ENCODE measurements at regions not wholly inside any gene's neighbourhood (a gene's known extent, or its start where the extent isn't known, plus 50 kb on each side); places are given as distances from the start of the nearest gene placed in this dataset.

DNA sequence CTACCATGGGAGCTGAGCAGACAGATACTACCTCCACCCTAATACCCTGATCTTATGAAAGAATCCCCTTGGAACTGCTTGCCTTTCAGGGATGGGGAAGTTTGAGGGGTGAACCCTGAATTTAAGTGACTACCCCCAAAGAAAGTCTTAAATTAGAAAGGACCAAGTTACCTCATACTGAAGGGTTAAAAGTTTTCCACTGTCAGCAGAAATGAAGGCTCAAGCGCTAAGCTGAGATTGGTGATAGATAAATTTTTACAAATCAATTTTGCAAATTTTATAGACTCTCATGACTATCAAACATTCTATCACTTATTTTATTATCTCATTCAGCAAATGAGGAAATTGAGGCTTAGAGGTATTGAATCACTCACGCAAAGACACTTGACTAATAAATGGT is 233.2 kb upstream of the THSD7B start:
- no peaks in the 10 kb centered on the region for H3K36me3 Mint-ChIP-seq
- no peaks in the 10 kb centered on the region for H3K9me3 Mint-ChIP-seq
- no peaks in the 10 kb centered on the region for H3K4me1 Mint-ChIP-seq (ENCODE audit: unreplicated experiment)
- peaks cover 13% of the 10 kb centered on the region for H3K27me3 Mint-ChIP-seq
- no peak overlapping the region for H3K27ac Mint-ChIP-seq
- TF ChIP-seq, protein P1, sequence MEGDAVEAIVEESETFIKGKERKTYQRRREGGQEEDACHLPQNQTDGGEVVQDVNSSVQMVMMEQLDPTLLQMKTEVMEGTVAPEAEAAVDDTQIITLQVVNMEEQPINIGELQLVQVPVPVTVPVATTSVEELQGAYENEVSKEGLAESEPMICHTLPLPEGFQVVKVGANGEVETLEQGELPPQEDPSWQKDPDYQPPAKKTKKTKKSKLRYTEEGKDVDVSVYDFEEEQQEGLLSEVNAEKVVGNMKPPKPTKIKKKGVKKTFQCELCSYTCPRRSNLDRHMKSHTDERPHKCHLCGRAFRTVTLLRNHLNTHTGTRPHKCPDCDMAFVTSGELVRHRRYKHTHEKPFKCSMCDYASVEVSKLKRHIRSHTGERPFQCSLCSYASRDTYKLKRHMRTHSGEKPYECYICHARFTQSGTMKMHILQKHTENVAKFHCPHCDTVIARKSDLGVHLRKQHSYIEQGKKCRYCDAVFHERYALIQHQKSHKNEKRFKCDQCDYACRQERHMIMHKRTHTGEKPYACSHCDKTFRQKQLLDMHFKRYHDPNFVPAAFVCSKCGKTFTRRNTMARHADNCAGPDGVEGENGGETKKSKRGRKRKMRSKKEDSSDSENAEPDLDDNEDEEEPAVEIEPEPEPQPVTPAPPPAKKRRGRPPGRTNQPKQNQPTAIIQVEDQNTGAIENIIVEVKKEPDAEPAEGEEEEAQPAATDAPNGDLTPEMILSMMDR (conservative IDR thresholded peaks at IDR 0.05): no peak
- no peak for DNase-seq (ENCODE audit: extremely low spot score, unreplicated experiment)
- no peak overlapping the region for H3K4me3 Mint-ChIP-seq

DNA sequence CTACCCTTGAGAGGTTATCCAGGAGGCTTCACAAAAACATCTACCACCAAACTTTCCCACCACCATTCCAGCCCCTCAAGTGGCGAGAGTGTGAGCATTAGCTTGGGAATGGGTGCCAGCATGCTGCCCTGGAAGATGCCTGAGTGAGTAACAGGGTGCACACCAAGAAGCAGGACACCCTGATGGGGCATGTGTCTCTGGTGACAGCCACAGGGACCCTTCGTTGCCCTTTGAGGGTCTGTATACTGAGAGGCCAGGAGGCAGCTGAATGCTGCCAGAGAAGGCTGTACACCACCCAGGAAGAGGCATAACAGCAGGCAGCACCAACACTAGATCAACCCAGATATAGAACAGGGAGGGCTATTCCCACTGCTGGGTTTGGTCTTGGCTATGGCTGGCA is 233.6 kb upstream of the THSD7B start:
- no peak overlapping the region for H3K4me3 Mint-ChIP-seq
- no peaks in the 10 kb centered on the region for H3K9me3 Mint-ChIP-seq
- no peaks in the 10 kb centered on the region for H3K4me1 Mint-ChIP-seq (ENCODE audit: unreplicated experiment)
- no peaks in the 10 kb centered on the region for H3K36me3 Mint-ChIP-seq
- no peak for DNase-seq (ENCODE audit: extremely low spot score, unreplicated experiment)
- H3K27me3 Mint-ChIP-seq: peaks cover 12% of the 10 kb centered on the region
- TF ChIP-seq, protein P1 (conservative IDR thresholded peaks at IDR 0.05): no peak
- H3K27ac Mint-ChIP-seq: no peak overlapping the region

DNA sequence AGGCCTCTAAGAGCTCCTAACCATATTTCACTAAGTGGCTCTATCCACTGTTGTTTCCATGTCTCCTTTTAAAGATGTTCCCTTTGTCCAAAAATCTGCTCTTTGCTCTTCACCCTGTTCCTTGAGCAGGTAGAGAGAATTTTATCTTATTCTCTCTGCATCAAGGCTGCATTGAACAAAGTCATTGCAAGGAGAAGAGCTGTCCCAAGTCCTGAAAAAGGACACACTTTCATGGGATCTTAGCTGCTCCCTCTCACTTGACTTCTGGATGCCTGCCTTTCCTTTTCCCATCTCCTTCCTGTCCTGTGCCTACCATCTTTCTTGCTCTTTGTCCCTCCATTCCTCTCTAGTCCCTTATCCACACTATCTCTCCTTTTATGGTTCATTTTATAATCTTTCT is 235.2 kb upstream of the THSD7B start:
- H3K27me3 Mint-ChIP-seq: peaks cover 16% of the 10 kb centered on the region
- no peaks in the 10 kb centered on the region for H3K9me3 Mint-ChIP-seq
- no peaks in the 10 kb centered on the region for H3K36me3 Mint-ChIP-seq
- TF ChIP-seq, protein P1 (conservative IDR thresholded peaks at IDR 0.05): no peak
- H3K27ac Mint-ChIP-seq: no peak overlapping the region
- no peaks in the 10 kb centered on the region for H3K4me1 Mint-ChIP-seq (ENCODE audit: unreplicated experiment)
- no peak overlapping the region for H3K4me3 Mint-ChIP-seq
- DNase-seq (ENCODE audit: extremely low spot score, unreplicated experiment): no peak

DNA sequence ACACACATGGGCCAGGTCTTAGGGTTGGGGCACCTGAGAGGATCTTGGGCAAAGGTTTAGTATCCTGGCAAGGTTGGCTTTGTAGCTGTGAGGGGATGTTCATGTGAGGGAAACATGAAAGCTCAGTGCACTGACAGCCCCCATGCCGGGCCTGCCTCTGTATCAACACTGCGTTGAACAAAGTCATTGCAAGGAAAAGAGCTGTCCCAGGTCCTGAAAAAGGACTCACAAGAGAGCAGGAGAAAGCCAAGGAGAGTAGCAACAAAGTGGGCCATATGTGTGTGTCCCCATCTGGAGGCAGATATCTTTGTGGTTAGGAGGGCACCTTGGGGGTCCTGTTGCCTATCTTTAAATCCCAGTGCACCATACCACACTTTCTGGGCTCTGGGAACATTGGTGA is 237.8 kb upstream of the THSD7B start:
- TF ChIP-seq, protein P1 (conservative IDR thresholded peaks at IDR 0.05): no peak
- no peak overlapping the region for H3K27ac Mint-ChIP-seq
- H3K36me3 Mint-ChIP-seq: no peaks in the 10 kb centered on the region
- no peaks in the 10 kb centered on the region for H3K9me3 Mint-ChIP-seq
- no peaks in the 10 kb centered on the region for H3K4me1 Mint-ChIP-seq (ENCODE audit: unreplicated experiment)
- H3K27me3 Mint-ChIP-seq: peaks cover 13% of the 10 kb centered on the region
- no peak for DNase-seq (ENCODE audit: extremely low spot score, unreplicated experiment)
- no peak overlapping the region for H3K4me3 Mint-ChIP-seq

DNA sequence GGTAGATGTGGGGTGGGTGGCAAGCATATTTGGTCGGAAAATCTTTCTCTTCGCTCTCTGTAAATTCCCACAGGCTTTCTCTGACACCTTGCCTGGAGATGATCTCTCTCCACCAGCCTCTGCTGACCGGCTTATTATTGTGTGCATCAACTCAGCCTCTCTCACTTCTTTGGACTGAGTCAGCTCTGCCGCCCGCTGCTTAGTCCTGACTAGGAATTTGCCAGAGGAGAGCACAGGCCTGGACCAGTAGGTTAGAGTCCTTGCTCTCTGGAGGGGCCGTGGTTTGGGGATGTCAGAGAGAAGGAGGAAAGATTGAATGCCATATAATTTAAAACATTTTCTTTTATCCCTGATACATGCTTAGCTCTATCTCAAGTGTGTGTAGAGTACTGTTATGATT is 242.6 kb upstream of the THSD7B start:
- TF ChIP-seq, protein P1 (conservative IDR thresholded peaks at IDR 0.05): no peak
- H3K9me3 Mint-ChIP-seq: no peaks in the 10 kb centered on the region
- H3K4me3 Mint-ChIP-seq: no peak overlapping the region
- H3K27me3 Mint-ChIP-seq: peaks cover 25% of the 10 kb centered on the region
- H3K36me3 Mint-ChIP-seq: no peaks in the 10 kb centered on the region
- no peak for DNase-seq (ENCODE audit: extremely low spot score, unreplicated experiment)
- H3K27ac Mint-ChIP-seq: no peak overlapping the region
- H3K4me1 Mint-ChIP-seq (ENCODE audit: unreplicated experiment): no peaks in the 10 kb centered on the region

DNA sequence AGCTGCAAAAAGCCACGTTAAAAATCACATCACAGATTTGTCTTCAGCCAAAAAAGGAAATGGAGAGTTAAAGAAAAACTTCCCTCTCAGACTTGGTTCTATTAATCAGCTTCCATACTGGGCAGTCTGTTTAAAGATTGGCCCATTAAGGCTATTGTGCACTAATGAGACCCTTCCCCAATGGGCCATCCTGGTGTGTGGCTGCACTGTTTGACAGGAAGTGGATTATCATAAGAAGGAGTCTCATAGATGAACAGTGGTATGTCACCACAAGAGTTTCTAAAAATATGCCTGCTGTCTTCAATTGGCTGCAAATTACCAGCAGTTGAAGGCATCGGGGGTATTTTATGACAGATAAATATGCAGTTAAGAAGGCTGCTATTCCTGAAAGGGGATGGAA is 247.6 kb upstream of the THSD7B start:
- no peaks in the 10 kb centered on the region for H3K36me3 Mint-ChIP-seq
- no peak overlapping the region for H3K27ac Mint-ChIP-seq
- no peaks in the 10 kb centered on the region for H3K9me3 Mint-ChIP-seq
- no peaks in the 10 kb centered on the region for H3K4me1 Mint-ChIP-seq (ENCODE audit: unreplicated experiment)
- no peak overlapping the region for H3K4me3 Mint-ChIP-seq
- TF ChIP-seq, protein P1 (conservative IDR thresholded peaks at IDR 0.05): no peak
- peaks cover 40% of the 10 kb centered on the region for H3K27me3 Mint-ChIP-seq
- no peak for DNase-seq (ENCODE audit: extremely low spot score, unreplicated experiment)

Data from type B pancreatic cell (in vitro differentiated cells).